Ovary (tissue), 3 donors: ENCODE measurements at regions not wholly inside any gene's neighbourhood (a gene's known extent, or its start where the extent isn't known, plus 50 kb on each side); places are given as distances from the start of the nearest gene placed in this dataset.

Source experiments
- POLR2A ChIP-seq: fragments of 450-650 bp; IDR thresholded peaks from one replicate; pipeline ENCODE4 v1.6.1; 2017; ENCODE audit warnings: antibody characterized with exemption, mild to moderate bottlenecking, moderate library complexity
- TF ChIP-seq, protein P1 (sequence below), 3 donors: fragments of 450-650 bp in 2 of 3; fragments of 200-600 bp in 1 of 3; IDR thresholded peaks; one replicate each; pipeline versions ENCODE4 v1.5.1 to v1.8.0; 2016 to 2022; ENCODE audit warnings: antibody characterized with exemption in 3 of 3, mild to moderate bottlenecking in 1 of 3
- donor health status: DM: no; HTN: no; CAD: no.

DNA sequence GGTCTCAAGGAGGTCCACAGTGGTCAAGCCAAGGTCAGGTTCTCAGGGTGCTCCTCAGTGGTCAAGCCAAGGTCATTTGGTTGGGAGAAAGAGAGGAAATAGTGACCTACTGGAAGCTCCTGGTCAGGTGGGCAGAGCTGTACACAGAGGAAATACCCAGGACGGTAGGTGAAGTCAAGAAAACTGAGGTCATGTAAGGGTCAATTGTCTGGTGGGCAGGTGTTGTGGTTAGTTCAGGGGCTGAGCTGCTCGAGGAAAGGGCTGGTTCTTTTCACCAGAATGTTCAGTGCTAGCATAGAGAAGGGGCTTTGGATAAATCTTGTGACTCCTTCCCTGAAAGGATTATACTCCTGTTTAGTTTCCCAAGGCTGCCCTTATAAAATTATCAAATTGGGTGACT lies 540.5 kb downstream of the VRK1 start:
- TF ChIP-seq POLR2A: no peak
- TF ChIP-seq, protein P1, sequence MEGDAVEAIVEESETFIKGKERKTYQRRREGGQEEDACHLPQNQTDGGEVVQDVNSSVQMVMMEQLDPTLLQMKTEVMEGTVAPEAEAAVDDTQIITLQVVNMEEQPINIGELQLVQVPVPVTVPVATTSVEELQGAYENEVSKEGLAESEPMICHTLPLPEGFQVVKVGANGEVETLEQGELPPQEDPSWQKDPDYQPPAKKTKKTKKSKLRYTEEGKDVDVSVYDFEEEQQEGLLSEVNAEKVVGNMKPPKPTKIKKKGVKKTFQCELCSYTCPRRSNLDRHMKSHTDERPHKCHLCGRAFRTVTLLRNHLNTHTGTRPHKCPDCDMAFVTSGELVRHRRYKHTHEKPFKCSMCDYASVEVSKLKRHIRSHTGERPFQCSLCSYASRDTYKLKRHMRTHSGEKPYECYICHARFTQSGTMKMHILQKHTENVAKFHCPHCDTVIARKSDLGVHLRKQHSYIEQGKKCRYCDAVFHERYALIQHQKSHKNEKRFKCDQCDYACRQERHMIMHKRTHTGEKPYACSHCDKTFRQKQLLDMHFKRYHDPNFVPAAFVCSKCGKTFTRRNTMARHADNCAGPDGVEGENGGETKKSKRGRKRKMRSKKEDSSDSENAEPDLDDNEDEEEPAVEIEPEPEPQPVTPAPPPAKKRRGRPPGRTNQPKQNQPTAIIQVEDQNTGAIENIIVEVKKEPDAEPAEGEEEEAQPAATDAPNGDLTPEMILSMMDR (IDR thresholded peaks at IDR 0.05): no peak
